Uterus (tissue), 3 donors: ENCODE measurements at regions not wholly inside any gene's neighbourhood (a gene's known extent, or its start where the extent isn't known, plus 50 kb on each side); places are given as distances from the start of the nearest gene placed in this dataset.

ENCODE experiments used
- DNase-seq, 2 donors: peaks; one replicate each; pipeline ENCODE4 v3.0.0-alpha.2; 2019 to 2020
- H3K27ac ChIP-seq, 2 donors: fragments of 200-600 bp; sonication (generic); 1 replicate in 1 of 2; 2 replicates in 1 of 2; pipeline ENCODE4 v1.5.1; 2016 to 2018
- H3K27me3 ChIP-seq, 2 donors: fragments of 200-600 bp; sonication (generic); one replicate each; pipeline ENCODE4 v1.5.1; 2018 to 2019; ENCODE audit warnings: control low read depth in 1 of 2
- H3K36me3 ChIP-seq, 2 donors: fragments of 200-600 bp; sonication (generic); one replicate each; pipeline ENCODE4 v1.5.1; 2019; ENCODE audit warnings: control low read depth in 1 of 2
- H3K4me1 ChIP-seq, 2 donors: fragments of 200-600 bp; sonication (generic); one replicate each; pipeline ENCODE4 v1.5.1; 2018 to 2019; ENCODE audit warnings: control low read depth in 1 of 2
- H3K4me3 ChIP-seq, 2 donors: fragments of 200-600 bp; sonication (generic); 1 replicate in 1 of 2; 2 replicates in 1 of 2; pipeline ENCODE4 v1.5.1; 2018 to 2019; ENCODE audit warnings: mild to moderate bottlenecking in 1 of 2
- H3K9me3 ChIP-seq, 2 donors: fragments of 200-600 bp; sonication (generic); one replicate each; pipeline ENCODE4 v1.5.1; 2019; ENCODE audit warnings: control low read depth in 1 of 2
- CTCF ChIP-seq, 4 experiments: fragments of 200-600 bp in 2 of 4; fragments of 450-650 bp in 2 of 4; sonication (generic) in 2 of 4; IDR thresholded peaks; one replicate each; pipeline ENCODE4 v1.5.1; 2016 to 2019; ENCODE audit warnings: antibody characterized with exemption in 4 of 4, mild to moderate bottlenecking in 2 of 4, moderate library complexity in 1 of 4
- POLR2A ChIP-seq, 2 donors: fragments of 450-650 bp; IDR thresholded peaks; one replicate each; pipeline ENCODE4 v1.6.1; 2016; ENCODE audit warnings: antibody characterized with exemption in 2 of 2, mild to moderate bottlenecking in 1 of 2, moderate library complexity in 1 of 2
- intact Hi-C: fragments of 100-400 bp; cut with DNase I; formaldehyde crosslinking; loops from one replicate; pipeline ENCODE4 v1.15.1; 2023; ENCODE audit warnings: low total_unique reads
- donor health status: DM: yes; HTN: yes; CAD: no.

- no peaks in the 10 kb centered on the region for H3K27me3 ChIP-seq
- intact Hi-C loops: no loop called here
- H3K4me3 ChIP-seq: no peak overlapping the region
- no peak for DNase-seq
- no peak overlapping the region for H3K27ac ChIP-seq
- H3K9me3 ChIP-seq: no peaks in the 10 kb centered on the region
- no peaks in the 10 kb centered on the region for H3K36me3 ChIP-seq
- no peaks in the 10 kb centered on the region for H3K4me1 ChIP-seq
- TF ChIP-seq POLR2A (IDR thresholded peaks at IDR 0.05): no peak
- no peak for TF ChIP-seq CTCF (IDR thresholded peaks at IDR 0.05)
These were observed 509.8 kb downstream of the DMAC1 start for GRCh38 chr9:7289773-7290172.

GRCh38 chr9:7287986-7288385 is 511.6 kb downstream of the DMAC1 start:
- Histone ChIP-seq H3K4me1 (no peaks in the 10 kb centered on the region), H3K4me3 (no peak overlapping the region), H3K27ac (no peak overlapping the region), H3K27me3 (no peaks in the 10 kb centered on the region), H3K36me3 (no peaks in the 10 kb centered on the region), H3K9me3 (no peaks in the 10 kb centered on the region)
- no peak for TF ChIP-seq CTCF (IDR thresholded peaks at IDR 0.05)
- no peak for TF ChIP-seq POLR2A (IDR thresholded peaks at IDR 0.05)
- DNase-seq: no peak
- intact Hi-C loops: no loop called here

DNA sequence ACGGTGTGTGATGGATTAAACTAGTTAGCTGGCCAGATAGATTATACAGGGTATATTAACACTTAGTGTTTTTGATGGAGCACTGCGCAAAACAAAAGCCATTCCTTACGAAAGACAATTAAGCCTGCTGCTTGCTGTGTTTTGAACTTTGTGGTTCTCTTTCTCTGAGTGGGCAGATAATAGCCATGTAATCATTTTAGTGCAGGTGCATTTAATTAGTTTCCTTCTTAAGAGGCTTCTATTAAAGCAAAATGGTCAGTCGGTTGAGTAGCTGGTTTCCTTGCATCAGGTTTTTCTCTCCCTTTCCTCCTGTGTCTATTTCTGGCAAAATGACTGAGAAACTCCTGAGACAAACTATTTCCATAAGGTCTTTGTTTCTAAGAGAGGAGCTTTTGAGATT is 512.5 kb downstream of the DMAC1 start:
- Histone ChIP-seq H3K4me1 (no peaks in the 10 kb centered on the region), H3K4me3 (no peak overlapping the region), H3K27me3 (no peaks in the 10 kb centered on the region), H3K27ac (no peak overlapping the region), H3K9me3 (no peaks in the 10 kb centered on the region), H3K36me3 (no peaks in the 10 kb centered on the region)
- DNase-seq: no peak
- intact Hi-C loops: no loop called here
- no peak for TF ChIP-seq POLR2A (IDR thresholded peaks at IDR 0.05)
- TF ChIP-seq CTCF (IDR thresholded peaks at IDR 0.05): no peak

DNA sequence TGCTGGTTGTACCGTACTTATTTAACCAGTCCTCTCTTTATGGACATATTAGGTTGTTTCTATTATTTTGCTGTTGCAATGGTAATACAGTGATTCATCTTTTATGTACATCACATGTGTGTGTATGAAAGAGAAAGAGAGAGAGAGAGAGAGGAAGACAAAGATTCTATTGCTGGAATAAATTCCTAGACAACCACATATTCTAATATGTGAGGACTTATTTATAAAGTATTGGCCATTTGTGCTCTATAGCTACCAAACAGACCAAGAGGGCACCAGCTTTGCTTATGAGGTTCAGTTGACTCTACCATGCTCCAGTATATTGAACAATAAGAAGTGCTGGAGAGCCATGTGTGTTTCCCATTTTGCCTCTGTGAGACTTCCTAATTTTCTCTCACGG is 513.5 kb downstream of the DMAC1 start:
- no peak for TF ChIP-seq CTCF (IDR thresholded peaks at IDR 0.05)
- TF ChIP-seq POLR2A (IDR thresholded peaks at IDR 0.05): no peak
- Histone ChIP-seq H3K4me3 (no peak overlapping the region), H3K4me1 (no peaks in the 10 kb centered on the region), H3K36me3 (no peaks in the 10 kb centered on the region), H3K27ac (no peak overlapping the region), H3K9me3 (no peaks in the 10 kb centered on the region), H3K27me3 (no peaks in the 10 kb centered on the region)
- intact Hi-C loops: no loop called here
- no peak for DNase-seq

DNA sequence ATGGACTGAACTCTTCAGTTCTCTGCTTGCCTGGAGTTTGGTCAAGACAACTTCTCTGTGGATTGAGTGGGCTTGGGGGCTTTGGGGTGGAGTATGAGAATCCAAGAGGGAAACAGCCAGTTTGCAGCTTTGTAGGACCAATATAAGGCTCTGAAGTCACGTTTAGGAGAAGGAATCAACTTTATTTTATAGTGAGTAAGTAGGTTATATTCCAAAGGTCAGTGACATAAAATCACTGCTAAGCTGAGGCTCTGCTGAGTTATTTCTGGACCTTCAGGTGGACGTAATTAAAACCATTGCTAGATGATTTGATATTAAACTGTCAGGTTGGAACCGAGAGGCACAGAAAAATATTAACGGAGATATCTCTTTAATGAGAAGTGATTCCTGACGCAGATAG is 514.4 kb downstream of the DMAC1 start:
- intact Hi-C loops: no loop called here
- TF ChIP-seq CTCF (IDR thresholded peaks at IDR 0.05): no peak
- no peak for TF ChIP-seq POLR2A (IDR thresholded peaks at IDR 0.05)

More for the DNA sequence above, 514.4 kb downstream of the DMAC1 start:
- Histone ChIP-seq H3K4me3 (no peak overlapping the region), H3K27ac (no peak overlapping the region), H3K9me3 (no peaks in the 10 kb centered on the region), H3K4me1 (no peaks in the 10 kb centered on the region), H3K27me3 (no peaks in the 10 kb centered on the region), H3K36me3 (no peaks in the 10 kb centered on the region)
- DNase-seq: no peak
